HepG2 (cell line): ENCODE measurements at regions not wholly inside any gene's neighbourhood (a gene's known extent, or its start where the extent isn't known, plus 50 kb on each side); places are given as distances from the start of the nearest gene placed in this dataset.

Experiments
- ATAC-seq: fragments of 200-7000 bp; cut with Tn5 transposase; 3 replicates; pipeline ENCODE4 v1.9.1; 2020; ENCODE audit warnings: mild to moderate bottlenecking, moderate library complexity
- BruUV-seq: library from RNA; stranded (reverse); fragments of 400-500 nt; replicated peaks from 2 replicates; lab custom pipeline; 2021; lab: Mats Ljungman, UMichigan
- CTCF ChIA-PET: fragments of 300-600 bp; formaldehyde crosslinking; extraction: SDS; loops from one replicate; lab custom pipeline; 2021; ENCODE audit warnings: low total read pairs, inconsistent platforms, low intra/inter-chr PET ratio; lab: Yijun Ruan, JAX
- POLR2A ChIA-PET: fragments of 350-600 bp; sonication (Branson Sonifier 250); formaldehyde crosslinking; loops from one replicate; lab custom pipeline; 2020; ENCODE audit warnings: antibody characterized with exemption, inconsistent platforms; lab: Yijun Ruan, JAX
- DNase-seq: peaks from one replicate; pipeline ENCODE4 v3.0.0-alpha.2; 2015; ENCODE audit warnings: low spot score
- FAIRE-seq: peaks from 3 replicates; lab custom pipeline; 2011; peaks lifted over from hg19 to GRCh38; lab: Jason Lieb, UNC
- H2AFZ ChIP-seq: one replicate; pipeline ENCODE4 v1.6.1; 2011; ENCODE audit warnings: low read length, inconsistent platforms
- H3K27ac ChIP-seq: fragments of 300-600 bp; 3 replicates; pipeline ENCODE4 v1.8.0; 2011; ENCODE audit warnings: mixed run types, mild to moderate bottlenecking, mixed read lengths, low read length, inconsistent platforms; ENCODE audit not compliant: insufficient read depth; ENCODE audit errors: extremely low read length
- H3K27me3 ChIP-seq, 2 experiments: fragments of 200-600 bp in 1 of 2; 2 replicates in 1 of 2; 3 replicates in 1 of 2; pipeline versions ENCODE4 v1.6.0 to v1.8.0; 2011; ENCODE audit warnings: low read length in 2 of 2, mild to moderate bottlenecking in 2 of 2, moderate library complexity in 2 of 2, inconsistent platforms in 1 of 2; ENCODE audit not compliant: insufficient read depth in 2 of 2, control insufficient read depth in 1 of 2
- H3K36me3 ChIP-seq, 2 experiments: fragments of 200-600 bp in 1 of 2; replicated peaks in 1 of 2; 2 replicates in 1 of 2; 3 replicates in 1 of 2; pipeline versions ENCODE4 v1.5.1 to v1.8.0; 2011; ENCODE audit warnings: low read length in 2 of 2, inconsistent platforms in 1 of 2; ENCODE audit not compliant: insufficient read depth in 2 of 2, control insufficient read depth in 1 of 2
- H3K4me1 ChIP-seq: 2 replicates; pipeline ENCODE4 v1.5.1; 2012; ENCODE audit warnings: low read length, inconsistent platforms; ENCODE audit not compliant: insufficient read depth
- H3K4me2 ChIP-seq: 2 replicates; pipeline ENCODE4 v1.6.0; 2011; ENCODE audit warnings: low read depth, low read length, inconsistent platforms
- H3K4me3 ChIP-seq, 3 experiments: fragments of 200-600 bp in 1 of 3; sonication (generic), shearing (Covaris generic) in 1 of 3; replicated peaks in 1 of 3; 2 replicates each; pipeline ENCODE4 v1.5.1; 2011 to 2016; ENCODE audit warnings: low read length in 3 of 3, inconsistent platforms in 2 of 3, low read depth in 2 of 3, mild to moderate bottlenecking in 2 of 3, control low read depth in 1 of 3, mixed read lengths in 1 of 3; ENCODE audit not compliant: insufficient read depth in 1 of 3
- H3K79me2 ChIP-seq: one replicate; pipeline ENCODE4 v1.6.1; 2011; ENCODE audit warnings: low read length, inconsistent platforms; ENCODE audit not compliant: insufficient read depth
- H3K9ac ChIP-seq: 2 replicates; pipeline ENCODE4 v1.6.0; 2011; ENCODE audit warnings: mild to moderate bottlenecking, low read depth, low read length, inconsistent platforms; ENCODE audit not compliant: insufficient read depth
- H3K9me3 ChIP-seq: 2 replicates; pipeline ENCODE4 v1.5.1; 2012; ENCODE audit warnings: mild to moderate bottlenecking, low read length
- H4K20me1 ChIP-seq: 2 replicates; pipeline ENCODE4 v1.6.0; 2011; ENCODE audit warnings: inconsistent platforms, mild to moderate bottlenecking, low read length, moderate library complexity; ENCODE audit not compliant: insufficient read depth
- DNMT3B ChIP-seq: conservative IDR thresholded peaks from 2 replicates; pipeline ENCODE4 v1.6.1; 2016; ENCODE audit warnings: missing biosample characterization, control low read depth
- EED ChIP-seq: sonication (generic); formaldehyde crosslinking; IDR thresholded peaks from 2 replicates; pipeline ENCODE4 v1.5.0; 2020; ENCODE audit warnings: mild to moderate bottlenecking, missing genetic modification reagents
- EZH2 ChIP-seq: conservative IDR thresholded peaks from 2 replicates; pipeline ENCODE4 v1.6.1; 2012; ENCODE audit warnings: mild to moderate bottlenecking, low read depth, low read length, moderate library complexity
- FOXK1 ChIP-seq: sonication (generic); formaldehyde crosslinking; IDR thresholded peaks from 2 replicates; pipeline ENCODE4 v1.4.0; 2020; ENCODE audit warnings: low read depth, missing genetic modification reagents, borderline replicate concordance
- ISX ChIP-seq: sonication (generic); formaldehyde crosslinking; conservative IDR thresholded peaks from 2 replicates; pipeline ENCODE4 v1.5.0; 2020; ENCODE audit warnings: missing genetic modification reagents
- KMT2A ChIP-seq: sonication (generic); formaldehyde crosslinking; IDR thresholded peaks from 2 replicates; pipeline ENCODE4 v1.4.0; 2020; ENCODE audit warnings: missing genetic modification reagents
- NR2C2 ChIP-seq: sonication (generic); formaldehyde crosslinking; IDR thresholded peaks from 2 replicates; pipeline ENCODE4 v1.4.0; 2020; ENCODE audit warnings: missing genetic modification reagents, mild to moderate bottlenecking, moderate library complexity, borderline replicate concordance
- RERE ChIP-seq: IDR thresholded peaks from 2 replicates; pipeline ENCODE4 v1.6.1; 2016; ENCODE audit warnings: low read depth, missing genetic modification reagents, missing compliant biosample characterization
- SALL2 ChIP-seq: sonication (generic); formaldehyde crosslinking; IDR thresholded peaks from 2 replicates; pipeline ENCODE4 v1.8.1; 2023; ENCODE audit warnings: mild to moderate bottlenecking, missing genetic modification reagents, inconsistent platforms
- YY1 ChIP-seq: IDR thresholded peaks from 2 replicates; pipeline ENCODE4 v1.6.1; 2011; ENCODE audit warnings: low read length, low read depth, moderate library complexity, mild to moderate bottlenecking; ENCODE audit not compliant: insufficient read depth, insufficient replicate concordance
- ZNF354B ChIP-seq: sonication (generic); formaldehyde crosslinking; IDR thresholded peaks from 2 replicates; pipeline ENCODE4 v1.8.0; 2022; ENCODE audit warnings: mild to moderate bottlenecking, missing genetic modification reagents
- ZNF570 ChIP-seq: sonication (generic); formaldehyde crosslinking; IDR thresholded peaks from 2 replicates; pipeline ENCODE4 v1.4.0; 2020; ENCODE audit warnings: mild to moderate bottlenecking, missing genetic modification reagents, borderline replicate concordance
- ZNF788 ChIP-seq: sonication (generic); formaldehyde crosslinking; IDR thresholded peaks from 2 replicates; pipeline ENCODE4 v1.5.0; 2020; ENCODE audit warnings: mild to moderate bottlenecking, missing genetic modification reagents, borderline replicate concordance
- WGBS: methylation state at CpG from one replicate; pipeline ENCODE4 v1.1.6; 2017; ENCODE audit warnings: low lambda C conversion rate; 5-methylcytosine and 5-hydroxymethylcytosine counted together
- in situ Hi-C: cut with HindIII; loops from 2 replicates; pipeline ENCODE4 v1.10.0; 2017; ENCODE audit warnings: low pct_unique_long_range_greater_than_20kb; ENCODE audit not compliant: extremely low pct_ligation_motif_present
- intact Hi-C: fragments of 100-400 bp; cut with micrococcal nuclease; formaldehyde crosslinking; loops from one replicate; pipeline ENCODE4 v1.10.0; 2022; ENCODE audit not compliant: unreplicated experiment
- TF ChIP-seq, protein P1 (sequence below): IDR thresholded peaks from 2 replicates; pipeline ENCODE4 v1.6.1; 2012; ENCODE audit warnings: inconsistent platforms

DNA sequence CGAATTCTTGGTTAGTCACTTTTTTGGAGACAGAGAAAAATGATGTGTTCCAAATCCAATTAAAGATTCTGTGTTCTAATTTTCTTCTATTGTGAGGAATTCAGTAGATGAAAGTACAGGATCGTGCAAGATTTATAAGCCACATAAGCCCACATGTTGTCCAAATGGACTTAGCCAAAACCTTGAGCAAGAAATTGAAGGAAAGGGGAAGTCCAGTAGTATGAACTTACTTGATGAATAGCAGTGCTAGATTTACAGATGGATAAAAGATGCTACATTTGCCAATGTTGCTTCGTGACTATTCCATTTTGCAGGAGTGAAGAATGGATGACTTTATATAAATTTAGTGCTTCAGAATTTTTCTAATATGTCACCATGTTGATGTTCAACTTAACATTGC, 120.0 kb upstream of the ATP11B start (continued):
- TF ChIP-seq SALL2 (CRISPR knock-in tag) (no peak), FOXK1 (CRISPR knock-in tag) (no peak), ZNF570 (CRISPR knock-in tag) (no peak), RERE (CRISPR knock-in tag) (no peak)

DNA sequence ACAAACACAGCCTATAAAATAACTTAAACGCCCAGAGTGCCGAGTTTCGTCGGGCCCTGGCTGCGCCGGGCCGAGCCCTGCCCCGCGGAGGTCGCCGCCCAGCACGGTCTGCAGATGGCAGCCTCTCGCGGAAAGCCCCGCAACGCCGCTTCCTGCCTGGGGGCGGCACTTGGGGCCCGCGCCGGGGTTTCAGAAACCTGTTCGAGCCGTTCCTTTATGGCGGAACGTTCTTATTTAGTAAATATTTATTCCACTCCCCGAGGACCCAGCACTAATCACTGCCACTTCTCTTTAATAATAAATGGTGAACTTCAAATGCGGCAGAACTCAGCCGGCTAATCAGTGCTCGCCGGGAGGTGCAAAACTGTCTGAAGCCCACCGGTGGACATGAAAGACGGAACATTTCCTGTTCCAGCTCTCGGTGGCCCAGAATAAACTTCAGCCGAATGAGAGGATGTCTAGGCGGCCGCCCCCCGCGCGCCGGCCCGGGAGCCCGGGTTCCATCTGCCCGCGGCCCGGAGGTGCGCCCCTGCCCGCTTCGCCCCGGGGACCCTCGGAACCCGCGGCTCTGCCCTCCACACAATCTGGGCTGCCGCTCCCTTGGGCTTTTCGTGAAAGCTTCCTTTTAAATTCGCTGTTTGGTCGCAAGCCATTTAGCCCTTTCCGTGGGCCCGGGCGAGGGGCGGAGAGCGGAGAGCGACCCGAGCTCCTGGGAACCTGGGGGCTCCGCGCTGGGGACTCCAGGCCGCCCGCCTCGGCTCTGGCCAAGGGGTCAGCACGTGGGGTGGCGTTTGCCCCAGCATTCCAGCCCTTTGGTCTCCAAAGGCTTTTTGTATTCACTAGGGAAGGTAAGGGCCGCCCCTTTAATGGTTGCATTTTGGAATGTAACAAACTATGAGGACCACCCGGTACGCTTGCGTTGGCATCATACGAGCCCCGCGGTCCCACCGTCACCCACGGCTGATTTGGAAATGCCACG, 110.8 kb upstream of the ATP11B start:
- DNase-seq (peak; percentile 12), FAIRE-seq (no peak), ATAC-seq (peak; percentile 97)
- WGBS = 4% methylated on average over 39 of the region's 80 CpGs
- in situ Hi-C loops = loop anchor here (5.0 kb wide), 1 partner anchor 975 kb away; no protein-coding TSS in a partner anchor
- Histone ChIP-seq H3K27me3 (peaks cover 4 to 14% of the 10 kb centered on the region in 2 experiments; a peak in 4 of 5 replicates), H3K9me3 (no peaks in the 10 kb centered on the region), H3K27ac (no peak overlapping the region), H3K4me1 (peaks cover 7% of the 10 kb centered on the region), H3K9ac (no peak overlapping the region), H3K4me2 (peak overlapping the region; percentile 78), H3K79me2 (no peaks in the 10 kb centered on the region), H3K4me3 (peak overlapping the region; percentile 47 to 71 (median 61)), H4K20me1 (no peaks in the 10 kb centered on the region), H2AFZ (no peak overlapping the region), H3K36me3 (no peaks in the 10 kb centered on the region)
- POLR2A ChIA-PET = no interaction called here
- CTCF ChIA-PET = interaction anchor here (1.2 to 1.7 kb wide), 3 partner anchors 973 to 1472 kb away, joined by 6 to 8 read pairs (median 7); no protein-coding TSS in a partner anchor
- no TSS peak for BruUV-seq
- intact Hi-C loops = loop anchor here (1.0 to 2.0 kb wide), 6 partner anchors 60 to 1472 kb away; no protein-coding TSS in a partner anchor
- TF ChIP-seq ZNF788 (CRISPR knock-in tag) (no peak), ZNF354B (CRISPR knock-in tag) (no peak), KMT2A (CRISPR knock-in tag) (no peak), ISX (0 out of 2 replicates have a peak, but pooled peaks have one; percentile 45), DNMT3B (no peak), EED (CRISPR knock-in tag) (peak; percentile 78; the same call in 1 of the 2 replicates), NR2C2 (CRISPR knock-in tag) (no peak), EZH2 (peak; percentile 61; the same call in 1 of the 2 replicates), YY1 (peak; percentile 46)
- TF ChIP-seq, protein P1, sequence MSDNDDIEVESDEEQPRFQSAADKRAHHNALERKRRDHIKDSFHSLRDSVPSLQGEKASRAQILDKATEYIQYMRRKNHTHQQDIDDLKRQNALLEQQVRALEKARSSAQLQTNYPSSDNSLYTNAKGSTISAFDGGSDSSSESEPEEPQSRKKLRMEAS = peak; percentile 22; the same call in 1 of the 2 replicates
